ENCODE measurements at regions not wholly inside any gene's neighbourhood (a gene's known extent, or its start where the extent isn't known, plus 50 kb on each side); places are given as distances from the start of the nearest gene placed in this dataset.

GRCh38 chr7:34242391-34242790, 337.1 kb downstream of the BMPER start:
- H3K36me3 ChIP-seq (ENCODE audit: control insufficient read depth, insufficient read depth, low read length), result no peaks in the 10 kb centered on the region
- H3K27ac ChIP-seq (ENCODE audit: low read length), result no peak overlapping the region
- Mint-ChIP-seq H3K36me3 (no peaks in the 10 kb centered on the region), H3K27me3 (ENCODE audit: low read depth in 2 of 2) (no peaks in the 10 kb centered on the region), H3K9me3 (peaks cover 6 to 12% of the 10 kb centered on the region in 2 donors), H3K4me1 (no peaks in the 10 kb centered on the region), H3K4me3 (no peak overlapping the region), H3K27ac (no peak overlapping the region)
- H3K9me3 ChIP-seq (ENCODE audit: control insufficient read depth, insufficient read depth, low read length), result no peaks in the 10 kb centered on the region
- ATAC-seq (no peak), DNase-seq (no peak)
- TF ChIP-seq CTCF (IDR thresholded peaks at IDR 0.05), result no peak
- no peak overlapping the region for H3K4me3 ChIP-seq (ENCODE audit: low read length)
- H3K4me1 ChIP-seq (ENCODE audit: control insufficient read depth, insufficient read depth, low read length), result no peaks in the 10 kb centered on the region
- H3K27me3 ChIP-seq (ENCODE audit: control insufficient read depth, insufficient read depth, low read length), result no peaks in the 10 kb centered on the region
- WGBS (ENCODE audit: insufficient coverage), result 100% methylated on average over 1 of the region's 1 CpG
- intact Hi-C loops (cut with micrococcal nuclease), result no loop called here

GRCh38 chr7:34245246-34245645, 339.9 kb downstream of the BMPER start:
- Histone ChIP-seq H3K36me3 (ENCODE audit: control insufficient read depth, insufficient read depth, low read length) (no peaks in the 10 kb centered on the region), H3K4me1 (ENCODE audit: control insufficient read depth, insufficient read depth, low read length) (no peaks in the 10 kb centered on the region), H3K9me3 (ENCODE audit: control insufficient read depth, insufficient read depth, low read length) (no peaks in the 10 kb centered on the region), H3K4me3 (ENCODE audit: low read length) (no peak overlapping the region), H3K27me3 (ENCODE audit: control insufficient read depth, insufficient read depth, low read length) (no peaks in the 10 kb centered on the region), H3K27ac (ENCODE audit: low read length) (no peak overlapping the region)
- DNase-seq (no peak), ATAC-seq (no peak)
- Mint-ChIP-seq H3K4me3 (no peak overlapping the region), H3K27ac (no peak overlapping the region), H3K36me3 (no peaks in the 10 kb centered on the region), H3K4me1 (no peaks in the 10 kb centered on the region), H3K27me3 (ENCODE audit: low read depth in 2 of 2) (no peaks in the 10 kb centered on the region), H3K9me3 (peaks cover 6 to 12% of the 10 kb centered on the region in 2 donors)
- 90% methylated on average over 3 of the region's 4 CpGs for WGBS (ENCODE audit: insufficient coverage)
- TF ChIP-seq CTCF (IDR thresholded peaks at IDR 0.05), result no peak
- intact Hi-C loops (cut with micrococcal nuclease), result no loop called here

- no peak overlapping the region for H3K4me3 ChIP-seq (ENCODE audit: low read length)
Observed at GRCh38 chr7:34247468-34247867, 342.1 kb downstream of the BMPER start.

More at GRCh38 chr7:34247468-34247867, 342.1 kb downstream of the BMPER start:
- no peak overlapping the region for H3K27ac ChIP-seq (ENCODE audit: low read length)
- Mint-ChIP-seq H3K4me3 (no peak overlapping the region), H3K4me1 (no peaks in the 10 kb centered on the region), H3K27me3 (ENCODE audit: low read depth in 2 of 2) (no peaks in the 10 kb centered on the region), H3K27ac (no peak overlapping the region), H3K9me3 (peaks cover 2 to 13% of the 10 kb centered on the region in 2 donors), H3K36me3 (no peaks in the 10 kb centered on the region)
- no peak for TF ChIP-seq CTCF (IDR thresholded peaks at IDR 0.05)
- H3K27me3 ChIP-seq (ENCODE audit: control insufficient read depth, insufficient read depth, low read length), result no peaks in the 10 kb centered on the region
- H3K9me3 ChIP-seq (ENCODE audit: control insufficient read depth, insufficient read depth, low read length), result no peaks in the 10 kb centered on the region
- intact Hi-C loops (cut with micrococcal nuclease), result no loop called here
- DNase-seq (no peak), ATAC-seq (no peak)
- WGBS (ENCODE audit: insufficient coverage), result 100% methylated on average over 1 of the region's 1 CpG
- H3K36me3 ChIP-seq (ENCODE audit: control insufficient read depth, insufficient read depth, low read length), result no peaks in the 10 kb centered on the region
- H3K4me1 ChIP-seq (ENCODE audit: control insufficient read depth, insufficient read depth, low read length), result no peaks in the 10 kb centered on the region
